Keratinocyte (primary cell): ENCODE measurements at regions not wholly inside any gene's neighbourhood (a gene's known extent, or its start where the extent isn't known, plus 50 kb on each side); places are given as distances from the start of the nearest gene placed in this dataset.

ENCODE experiments used
- DNase-seq: peaks from one replicate; pipeline ENCODE4 v3.0.0-alpha.2; 2011; ENCODE audit warnings: low read depth, missing footprints, low spot score
- FAIRE-seq: peaks from 2 replicates; lab custom pipeline; 2011; peaks lifted over from hg19 to GRCh38; lab: Jason Lieb, UNC
- H2AFZ ChIP-seq: 2 replicates; pipeline ENCODE4 v1.6.0; 2012; ENCODE audit warnings: low read length, control low read depth, inconsistent platforms; ENCODE audit not compliant: control insufficient read depth
- H3K27ac ChIP-seq: 2 replicates; pipeline ENCODE4 v1.5.1; 2011; ENCODE audit warnings: low read length; ENCODE audit not compliant: control insufficient read depth, insufficient read depth
- H3K27me3 ChIP-seq: 3 replicates; pipeline ENCODE4 v1.6.0; 2011; ENCODE audit warnings: low read length; ENCODE audit not compliant: control insufficient read depth, insufficient read depth; ENCODE audit errors: extremely low read depth
- H3K36me3 ChIP-seq, 2 experiments: 2 replicates in 1 of 2; 3 replicates in 1 of 2; pipeline ENCODE4 v1.5.1; 2011; ENCODE audit warnings: low read length in 2 of 2, mild to moderate bottlenecking in 1 of 2; ENCODE audit not compliant: control insufficient read depth in 2 of 2, insufficient read depth in 2 of 2; ENCODE audit errors: extremely low read depth in 1 of 2
- H3K4me1 ChIP-seq: 3 replicates; pipeline ENCODE4 v1.5.1; 2011; ENCODE audit warnings: low read length; ENCODE audit not compliant: control insufficient read depth, insufficient read depth; ENCODE audit errors: extremely low read depth
- H3K4me2 ChIP-seq: 3 replicates; pipeline ENCODE4 v1.6.0; 2011; ENCODE audit warnings: low read depth, low read length; ENCODE audit not compliant: control insufficient read depth, insufficient read depth; ENCODE audit errors: extremely low read depth
- H3K4me3 ChIP-seq, 3 experiments: fragments of 200-600 bp in 1 of 3; sonication (generic) in 1 of 3; 2 replicates in 2 of 3; 3 replicates in 1 of 3; pipeline ENCODE4 v1.5.1; 2011 to 2016; ENCODE audit warnings: low read length in 3 of 3, mild to moderate bottlenecking in 3 of 3, control low read depth in 2 of 3, inconsistent platforms in 1 of 3, low read depth in 1 of 3, mixed read lengths in 1 of 3, mixed run types in 1 of 3, moderate library complexity in 1 of 3; ENCODE audit not compliant: control insufficient read depth in 2 of 3, insufficient read depth in 2 of 3; ENCODE audit errors: extremely low read depth in 1 of 3
- H3K79me2 ChIP-seq: 2 replicates; pipeline ENCODE4 v1.6.0; 2012; ENCODE audit warnings: low read length; ENCODE audit not compliant: control insufficient read depth, insufficient read depth
- H3K9ac ChIP-seq: 3 replicates; pipeline ENCODE4 v1.6.0; 2011; ENCODE audit warnings: low read length; ENCODE audit not compliant: control insufficient read depth, insufficient read depth; ENCODE audit errors: extremely low read depth
- H3K9me1 ChIP-seq: 3 replicates; pipeline ENCODE4 v1.6.0; 2011; ENCODE audit warnings: low read length; ENCODE audit not compliant: control insufficient read depth, insufficient read depth; ENCODE audit errors: extremely low read depth
- H3K9me3 ChIP-seq: 2 replicates; pipeline ENCODE4 v1.5.1; 2012; ENCODE audit warnings: low read depth, low read length; ENCODE audit not compliant: control insufficient read depth
- H4K20me1 ChIP-seq: 3 replicates; pipeline ENCODE4 v1.6.0; 2011; ENCODE audit warnings: low read length; ENCODE audit not compliant: control insufficient read depth, insufficient read depth; ENCODE audit errors: extremely low read depth
- CTCF ChIP-seq, 3 experiments: IDR thresholded peaks in 1 of 3; conservative IDR thresholded peaks in 1 of 3; optimal IDR thresholded peaks in 1 of 3; 2 replicates in 2 of 3; 3 replicates in 1 of 3; pipeline versions ENCODE3 to v1.5.1; 2011; ENCODE audit warnings: low read length in 3 of 3, mild to moderate bottlenecking in 3 of 3, moderate library complexity in 2 of 3, control low read depth in 1 of 3, inconsistent platforms in 1 of 3; ENCODE audit not compliant: insufficient read depth in 2 of 3; ENCODE audit errors: extremely low read depth in 1 of 3
- EZH2 ChIP-seq: IDR thresholded peaks from one replicate; pipeline ENCODE4 v1.6.1; 2012; ENCODE audit warnings: inconsistent platforms, mild to moderate bottlenecking, low read length, moderate library complexity
- dilution Hi-C: fragments of 300-500 bp; cut with MboI; formaldehyde crosslinking; loops from one replicate; pipeline ENCODE4 v1.7.0; 2020; ENCODE audit warnings: low sequenced_read_pairs; ENCODE audit not compliant: extremely low pct_ligation_motif_present

- no peaks in the 10 kb centered on the region for H4K20me1 ChIP-seq
- no peak for DNase-seq
- no peak for FAIRE-seq
- H2AFZ ChIP-seq = no peak overlapping the region
- H3K9ac ChIP-seq = no peak overlapping the region
- no peak overlapping the region for H3K4me2 ChIP-seq
- H3K27me3 ChIP-seq = no peaks in the 10 kb centered on the region
- no peaks in the 10 kb centered on the region for H3K9me3 ChIP-seq
- no peaks in the 10 kb centered on the region for H3K36me3 ChIP-seq
- TF ChIP-seq EZH2 (no peak), CTCF (optimal IDR thresholded peaks at IDR 0.05 in 1 of 3, IDR thresholded peaks at IDR 0.05 in 1 of 3, conservative IDR thresholded peaks at IDR 0.05 in 1 of 3; ENCODE audit: extremely low read depth in 1 of 3, insufficient read depth in 2 of 3, low read length in 3 of 3) (no peak)
- H3K27ac ChIP-seq = no peak overlapping the region
- dilution Hi-C loops = no loop called here
- H3K9me1 ChIP-seq = no peaks in the 10 kb centered on the region
- no peaks in the 10 kb centered on the region for H3K79me2 ChIP-seq
- H3K4me1 ChIP-seq = no peaks in the 10 kb centered on the region
- no peak overlapping the region for H3K4me3 ChIP-seq
Measured at GRCh38 chr6:170058878-170059485, 231.9 kb downstream of the DLL1 start.

GRCh38 chr6:170057961-170058877 is 232.7 kb downstream of the DLL1 start:
- TF ChIP-seq CTCF (optimal IDR thresholded peaks at IDR 0.05 in 1 of 3, IDR thresholded peaks at IDR 0.05 in 1 of 3, conservative IDR thresholded peaks at IDR 0.05 in 1 of 3; ENCODE audit: extremely low read depth in 1 of 3, insufficient read depth in 2 of 3, low read length in 3 of 3) (no peak), EZH2 (no peak)
- H3K9me3 ChIP-seq = no peaks in the 10 kb centered on the region
- dilution Hi-C loops = no loop called here
- H3K27ac ChIP-seq = no peak overlapping the region
- DNase-seq (no peak), FAIRE-seq (no peak)
- no peaks in the 10 kb centered on the region for H3K79me2 ChIP-seq
- no peaks in the 10 kb centered on the region for H3K27me3 ChIP-seq
- no peak overlapping the region for H3K4me3 ChIP-seq
- no peaks in the 10 kb centered on the region for H3K36me3 ChIP-seq
- no peak overlapping the region for H2AFZ ChIP-seq
- H3K9me1 ChIP-seq = no peaks in the 10 kb centered on the region
- H3K4me1 ChIP-seq = no peaks in the 10 kb centered on the region
- H4K20me1 ChIP-seq = no peaks in the 10 kb centered on the region
- H3K9ac ChIP-seq = no peak overlapping the region
- no peak overlapping the region for H3K4me2 ChIP-seq
